ENCODE measurements at regions not wholly inside any gene's neighbourhood (a gene's known extent, or its start where the extent isn't known, plus 50 kb on each side); places are given as distances from the start of the nearest gene placed in this dataset.

DNA sequence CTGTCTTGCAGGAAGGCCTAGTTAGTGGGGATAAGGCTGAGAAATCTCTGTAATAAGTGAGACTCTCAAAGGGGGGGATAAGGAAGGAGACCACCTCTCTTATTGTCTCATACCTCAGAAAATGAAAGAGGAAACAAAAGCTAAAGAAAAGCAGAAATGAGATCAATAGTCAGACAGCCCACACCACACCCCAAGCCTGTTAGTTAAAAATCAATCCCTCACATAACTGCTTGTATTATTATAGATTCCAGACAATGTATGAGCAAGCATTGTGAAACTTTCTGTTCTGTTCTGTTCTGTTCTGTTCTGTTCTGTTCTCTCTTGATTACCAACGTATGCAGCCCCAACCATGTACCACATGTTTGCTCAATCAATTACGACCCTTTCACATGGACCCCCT lies 792.5 kb upstream of the TSPY4 start:
- no peaks in the 10 kb centered on the region for H3K27me3 ChIP-seq
- no peak for DNase-seq (ENCODE audit: low spot score in 2 of 2)
- TF ChIP-seq EP300 (IDR thresholded peaks at IDR 0.05) (no peak), POLR2A (IDR thresholded peaks at IDR 0.05) (no peak)
- TF ChIP-seq, protein P1, sequence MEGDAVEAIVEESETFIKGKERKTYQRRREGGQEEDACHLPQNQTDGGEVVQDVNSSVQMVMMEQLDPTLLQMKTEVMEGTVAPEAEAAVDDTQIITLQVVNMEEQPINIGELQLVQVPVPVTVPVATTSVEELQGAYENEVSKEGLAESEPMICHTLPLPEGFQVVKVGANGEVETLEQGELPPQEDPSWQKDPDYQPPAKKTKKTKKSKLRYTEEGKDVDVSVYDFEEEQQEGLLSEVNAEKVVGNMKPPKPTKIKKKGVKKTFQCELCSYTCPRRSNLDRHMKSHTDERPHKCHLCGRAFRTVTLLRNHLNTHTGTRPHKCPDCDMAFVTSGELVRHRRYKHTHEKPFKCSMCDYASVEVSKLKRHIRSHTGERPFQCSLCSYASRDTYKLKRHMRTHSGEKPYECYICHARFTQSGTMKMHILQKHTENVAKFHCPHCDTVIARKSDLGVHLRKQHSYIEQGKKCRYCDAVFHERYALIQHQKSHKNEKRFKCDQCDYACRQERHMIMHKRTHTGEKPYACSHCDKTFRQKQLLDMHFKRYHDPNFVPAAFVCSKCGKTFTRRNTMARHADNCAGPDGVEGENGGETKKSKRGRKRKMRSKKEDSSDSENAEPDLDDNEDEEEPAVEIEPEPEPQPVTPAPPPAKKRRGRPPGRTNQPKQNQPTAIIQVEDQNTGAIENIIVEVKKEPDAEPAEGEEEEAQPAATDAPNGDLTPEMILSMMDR (IDR thresholded peaks at IDR 0.05), result no peak
- WGBS, 2 donors, result 67% methylated on average over 2 of the region's 2 CpGs; no CpG with 5 or more reads in 1 of the 2 donors
- no peaks in the 10 kb centered on the region for H3K9me3 ChIP-seq
- H3K4me1 ChIP-seq, result no peaks in the 10 kb centered on the region
- H3K4me3 ChIP-seq, result no peak overlapping the region
- H3K36me3 ChIP-seq, result no peaks in the 10 kb centered on the region
- no peak overlapping the region for H3K27ac ChIP-seq

DNA sequence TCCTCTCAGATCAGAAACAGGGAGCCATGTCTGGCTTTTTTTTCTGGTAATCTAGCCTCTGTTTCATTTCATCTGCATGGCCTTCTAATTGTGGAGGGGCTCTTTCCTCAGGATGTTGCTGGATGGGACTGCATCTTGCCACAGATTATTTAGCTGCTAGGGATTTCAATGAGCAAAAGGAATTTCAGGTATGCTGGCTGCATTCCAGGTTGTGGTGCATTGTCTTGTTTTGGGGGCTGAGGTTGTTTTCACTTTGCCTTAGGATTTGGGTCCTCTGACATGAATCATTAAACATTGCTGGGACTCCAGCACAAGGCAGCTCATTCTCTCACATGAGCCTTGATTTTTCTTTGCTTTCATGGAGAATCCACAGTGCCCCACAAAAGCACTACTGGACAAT lies 789.3 kb upstream of the TSPY4 start:
- H3K4me3 ChIP-seq, result no peak overlapping the region
- DNase-seq (ENCODE audit: low spot score in 2 of 2), result no peak
- TF ChIP-seq POLR2A (IDR thresholded peaks at IDR 0.05), result no peak
- no peak for TF ChIP-seq EP300 (IDR thresholded peaks at IDR 0.05)
- TF ChIP-seq, protein P1 (IDR thresholded peaks at IDR 0.05), result no peak

DNA sequence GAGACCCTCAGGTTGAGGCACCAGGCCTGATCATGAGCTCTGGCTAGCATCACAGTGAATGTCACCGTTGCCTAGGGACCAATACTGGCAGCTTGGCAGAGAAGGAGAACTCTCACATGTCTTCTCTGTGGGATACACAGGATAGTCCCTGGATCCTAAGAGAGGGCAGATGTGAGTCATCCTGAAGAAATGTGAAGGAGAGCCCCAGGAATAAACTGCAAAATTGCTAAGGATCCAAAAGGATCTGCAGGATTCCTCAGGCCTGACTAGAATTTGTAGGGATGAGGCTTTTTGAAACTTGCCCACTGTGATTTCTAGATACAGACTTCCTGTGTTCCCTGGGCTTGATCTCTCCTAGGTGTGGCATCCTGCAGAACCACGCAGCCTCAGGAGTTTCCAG lies 785.9 kb upstream of the TSPY4 start:
- Histone ChIP-seq H3K27me3 (no peaks in the 10 kb centered on the region), H3K27ac (peak overlapping the region in 1 of 4 donors; percentile 61), H3K4me1 (no peaks in the 10 kb centered on the region), H3K9me3 (no peaks in the 10 kb centered on the region), H3K4me3 (no peak overlapping the region), H3K36me3 (no peaks in the 10 kb centered on the region)
- no peak for DNase-seq (ENCODE audit: low spot score in 2 of 2)
- TF ChIP-seq POLR2A (IDR thresholded peaks at IDR 0.05), result no peak
- no peak for TF ChIP-seq EP300 (IDR thresholded peaks at IDR 0.05)
- TF ChIP-seq, protein P1 (IDR thresholded peaks at IDR 0.05), result no peak
- WGBS, 2 donors, result 54% methylated on average over 2 of the region's 2 CpGs; no CpG with 5 or more reads in 1 of the 2 donors

More for the DNA sequence above, 789.3 kb upstream of the TSPY4 start:
- Histone ChIP-seq H3K27me3 (no peaks in the 10 kb centered on the region), H3K27ac (no peak overlapping the region), H3K9me3 (no peaks in the 10 kb centered on the region), H3K4me1 (no peaks in the 10 kb centered on the region), H3K36me3 (no peaks in the 10 kb centered on the region)

DNA sequence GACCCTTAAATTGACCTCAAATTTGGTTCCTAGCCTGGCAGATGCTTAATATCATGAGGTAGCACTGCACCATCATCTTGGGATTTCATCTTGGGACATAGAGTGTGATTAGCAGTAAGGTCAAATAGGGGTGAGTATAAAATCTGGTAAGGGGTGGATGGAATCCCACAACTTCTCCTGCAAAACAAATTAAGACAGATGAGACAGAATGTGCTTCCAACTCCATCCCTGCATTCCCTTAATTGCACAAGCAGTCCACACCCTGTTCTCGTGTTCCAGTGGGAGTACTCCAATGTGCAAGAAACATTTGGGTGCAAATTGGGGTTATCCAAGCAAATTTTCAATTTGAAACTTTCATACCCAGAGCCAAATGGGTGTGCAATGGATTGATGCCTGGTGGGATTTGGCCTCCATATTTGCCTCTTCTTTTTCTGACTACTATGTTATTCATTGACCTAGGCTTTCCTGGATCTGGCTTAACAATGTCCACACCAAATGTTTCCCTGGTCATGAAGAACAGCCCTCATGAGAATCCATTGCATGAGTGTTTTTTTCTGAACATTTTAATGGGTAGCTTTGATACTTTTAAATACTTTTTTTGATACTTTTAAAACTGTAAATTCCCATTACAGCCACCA lies 785.0 kb upstream of the TSPY4 start:
- Histone ChIP-seq H3K4me3 (no peak overlapping the region), H3K36me3 (no peaks in the 10 kb centered on the region), H3K27me3 (no peaks in the 10 kb centered on the region), H3K4me1 (no peaks in the 10 kb centered on the region), H3K27ac (peak overlapping the region in 1 of 4 donors; percentile 76), H3K9me3 (no peaks in the 10 kb centered on the region)
- TF ChIP-seq, protein P1 (IDR thresholded peaks at IDR 0.05), result no peak
- no peak for TF ChIP-seq POLR2A (IDR thresholded peaks at IDR 0.05)
- peak in 1 of 2 donors; percentile 89 for TF ChIP-seq EP300 (IDR thresholded peaks at IDR 0.05)
- WGBS, 2 donors, result 43% methylated on average over 1 of the region's 1 CpG; no CpG with 5 or more reads in 1 of the 2 donors
- DNase-seq (ENCODE audit: low spot score in 2 of 2), result peak; percentile 13 to 49

DNA sequence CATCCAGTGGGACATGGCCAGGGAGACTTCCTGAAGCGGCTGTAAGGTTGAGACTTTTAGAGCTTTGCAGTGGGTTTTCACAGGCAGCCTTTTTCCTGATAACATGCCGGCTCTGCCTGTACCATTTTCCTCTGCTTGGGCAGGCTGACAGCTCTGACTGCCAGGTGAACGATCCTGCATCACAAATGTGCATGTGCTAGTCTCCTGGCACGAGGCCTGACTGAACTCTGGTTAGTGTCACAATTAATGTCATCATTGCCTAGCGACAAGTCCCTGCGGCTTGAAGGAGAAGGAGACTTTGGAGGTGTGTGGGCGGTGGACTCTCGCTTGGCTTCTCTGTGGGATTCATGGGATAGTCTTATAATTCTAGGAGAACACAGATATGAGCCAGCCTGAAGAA lies 783.6 kb upstream of the TSPY4 start:
- no peak overlapping the region for H3K4me3 ChIP-seq
- 76% methylated on average over 8 of the region's 8 CpGs; no CpG with 5 or more reads in 1 of the 2 donors for WGBS, 2 donors
- TF ChIP-seq, protein P1 (IDR thresholded peaks at IDR 0.05), result no peak
- no peak for TF ChIP-seq EP300 (IDR thresholded peaks at IDR 0.05)
- no peak for TF ChIP-seq POLR2A (IDR thresholded peaks at IDR 0.05)
- H3K9me3 ChIP-seq, result no peaks in the 10 kb centered on the region
- H3K27ac ChIP-seq, result peak overlapping the region in 1 of 4 donors; percentile 76
- H3K27me3 ChIP-seq, result no peaks in the 10 kb centered on the region
- H3K4me1 ChIP-seq, result no peaks in the 10 kb centered on the region
- no peak for DNase-seq (ENCODE audit: low spot score in 2 of 2)
- no peaks in the 10 kb centered on the region for H3K36me3 ChIP-seq

Data from tibial nerve (tissue), 4 donors.